Stomach smooth muscle (tissue), 2 donors: ENCODE measurements at regions not wholly inside any gene's neighbourhood (a gene's known extent, or its start where the extent isn't known, plus 50 kb on each side); places are given as distances from the start of the nearest gene placed in this dataset.

Source experiments
- H3K27ac ChIP-seq: one replicate; pipeline ENCODE4 v1.7.0; 2013; ENCODE audit warnings: mild to moderate bottlenecking, low read length, inconsistent platforms
- H3K27me3 ChIP-seq, 2 donors: one replicate each; pipeline ENCODE4 v1.7.0; 2013; ENCODE audit warnings: low read length in 2 of 2; ENCODE audit not compliant: insufficient read depth in 2 of 2, control insufficient read depth in 1 of 2
- H3K36me3 ChIP-seq, 2 donors: one replicate each; pipeline ENCODE4 v1.7.0; 2013; ENCODE audit warnings: low read length in 2 of 2; ENCODE audit not compliant: control insufficient read depth in 2 of 2, insufficient read depth in 2 of 2
- H3K4me1 ChIP-seq: one replicate; pipeline ENCODE4 v1.7.0; 2013; ENCODE audit warnings: low read length; ENCODE audit not compliant: control insufficient read depth, insufficient read depth
- H3K4me3 ChIP-seq, 2 donors: one replicate each; pipeline ENCODE4 v1.7.0; 2013; ENCODE audit warnings: low read length in 2 of 2
- H3K9ac ChIP-seq, 2 donors: one replicate each; pipeline ENCODE4 v1.7.0; 2013; ENCODE audit warnings: low read length in 2 of 2, mild to moderate bottlenecking in 1 of 2
- H3K9me3 ChIP-seq, 2 donors: one replicate each; pipeline ENCODE4 v1.7.0; 2013; ENCODE audit warnings: low read length in 2 of 2; ENCODE audit not compliant: control insufficient read depth in 2 of 2
- donor health status: healthy.
- donor health status: Pancreatic carcinoma.

DNA sequence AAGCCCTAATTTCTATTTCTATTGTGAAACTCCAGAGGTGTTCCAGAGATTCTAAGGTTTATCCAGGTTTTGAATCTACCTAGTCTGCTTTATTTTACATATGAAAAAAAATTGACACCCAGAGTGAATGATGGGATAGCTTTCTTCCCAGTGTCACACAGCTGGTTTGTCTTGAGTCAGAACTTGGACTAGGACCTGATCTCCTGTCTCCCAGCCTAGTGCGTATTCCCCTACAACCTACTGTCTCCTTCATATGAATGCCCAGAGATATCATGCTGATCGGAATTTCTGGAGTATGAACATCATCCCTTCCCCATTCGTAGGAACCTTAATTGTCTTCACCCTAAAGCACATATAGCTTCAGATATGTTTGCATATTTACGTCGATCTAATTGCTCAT lies 524.2 kb downstream of the SPATA31D1 start:
- H3K36me3 ChIP-seq = no peaks in the 10 kb centered on the region
- no peak overlapping the region for H3K4me3 ChIP-seq
- no peaks in the 10 kb centered on the region for H3K9me3 ChIP-seq
- no peaks in the 10 kb centered on the region for H3K27me3 ChIP-seq
- no peak overlapping the region for H3K27ac ChIP-seq
- no peaks in the 10 kb centered on the region for H3K4me1 ChIP-seq
- H3K9ac ChIP-seq = no peak overlapping the region

DNA sequence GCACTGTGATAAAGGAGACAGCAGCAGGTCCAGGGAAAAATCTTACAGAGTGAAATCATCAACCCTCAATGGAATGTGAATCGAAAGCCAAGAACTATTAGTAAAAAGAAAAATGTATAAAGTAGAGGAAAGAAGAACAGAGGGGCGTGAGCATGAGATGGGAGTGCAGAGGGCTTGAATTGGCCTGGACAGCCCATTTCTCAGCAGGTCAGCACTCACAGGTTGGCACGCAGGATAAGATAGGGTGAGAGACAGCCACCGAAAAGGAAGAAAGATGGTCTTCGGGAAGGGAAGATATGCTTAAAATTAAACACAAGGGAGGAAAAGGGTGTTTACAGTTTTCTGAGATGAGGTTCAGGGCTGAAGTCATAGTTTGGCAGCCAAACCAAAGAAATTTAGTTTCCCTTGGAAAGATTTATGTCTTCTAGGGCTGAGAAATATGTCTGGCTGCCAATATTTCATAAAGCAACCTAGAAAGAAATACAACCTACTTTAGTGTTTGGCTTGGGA lies 524.7 kb downstream of the SPATA31D1 start:
- Histone ChIP-seq H3K9me3 (no peaks in the 10 kb centered on the region), H3K27ac (no peak overlapping the region), H3K4me3 (peak overlapping the region in 1 of 2 donors; percentile 30), H3K27me3 (no peaks in the 10 kb centered on the region), H3K4me1 (no peaks in the 10 kb centered on the region), H3K36me3 (no peaks in the 10 kb centered on the region), H3K9ac (no peak overlapping the region)

DNA sequence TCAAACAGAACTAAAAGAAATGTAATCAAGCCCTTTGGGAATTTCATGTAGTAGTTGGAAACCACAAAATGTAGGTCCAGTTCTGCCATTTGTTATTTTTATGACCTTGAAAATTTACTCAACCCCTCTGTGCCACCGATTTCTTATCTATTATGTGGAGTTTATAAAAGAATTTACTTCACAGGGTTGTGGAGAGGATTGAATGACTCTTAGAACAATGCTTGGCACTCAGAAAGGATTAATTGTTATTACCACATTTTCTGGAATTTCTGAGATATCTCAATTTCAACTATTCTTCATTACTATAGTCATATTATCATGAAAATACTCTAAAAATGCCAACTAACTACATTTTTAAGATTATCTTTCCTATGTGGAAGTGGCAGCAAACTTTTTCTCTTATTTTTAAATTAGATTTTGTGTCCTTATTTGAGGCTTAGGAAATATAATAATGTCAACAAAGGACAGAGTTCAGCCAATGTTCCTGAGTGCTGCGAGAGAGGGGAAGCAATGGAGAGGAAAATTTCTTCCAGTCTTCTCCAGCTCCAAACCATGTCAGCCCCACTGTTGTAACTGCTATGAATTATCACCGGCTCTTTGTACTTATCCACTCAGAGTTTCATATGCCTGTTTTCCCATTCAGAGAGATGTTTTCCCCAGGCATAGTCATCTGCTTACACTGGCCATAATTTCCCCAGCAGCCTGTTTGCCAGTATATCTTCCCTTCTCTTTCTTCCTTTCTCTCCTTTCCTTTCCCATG lies 525.6 kb downstream of the SPATA31D1 start:
- H3K27me3 ChIP-seq = no peaks in the 10 kb centered on the region

DNA sequence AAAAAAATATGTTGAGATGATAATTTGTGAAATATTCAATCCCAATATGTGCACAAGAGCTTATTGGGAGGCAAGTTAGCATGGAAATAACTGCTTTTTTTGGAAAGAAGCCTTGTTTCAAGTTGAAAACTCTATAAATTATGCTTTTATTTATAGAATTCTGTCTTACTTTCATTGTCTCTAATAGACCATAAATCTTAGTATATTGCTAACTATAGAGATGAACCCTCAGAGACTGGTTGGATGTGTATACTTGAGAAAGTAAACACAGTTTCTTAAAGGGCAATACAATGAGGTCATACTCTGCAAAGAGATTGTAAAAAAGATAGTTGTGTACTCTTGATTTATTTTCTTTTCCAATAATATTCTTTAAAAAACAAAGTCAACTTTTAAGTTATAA lies 530.3 kb downstream of the SPATA31D1 start:
- Histone ChIP-seq H3K4me3 (no peak overlapping the region), H3K27me3 (no peaks in the 10 kb centered on the region), H3K9ac (no peak overlapping the region), H3K36me3 (no peaks in the 10 kb centered on the region), H3K4me1 (no peaks in the 10 kb centered on the region), H3K27ac (no peak overlapping the region), H3K9me3 (no peaks in the 10 kb centered on the region)

More for the DNA sequence above, 525.6 kb downstream of the SPATA31D1 start:
- no peak overlapping the region for H3K9ac ChIP-seq
- no peaks in the 10 kb centered on the region for H3K4me1 ChIP-seq
- no peak overlapping the region for H3K4me3 ChIP-seq
- H3K27ac ChIP-seq = no peak overlapping the region
- no peaks in the 10 kb centered on the region for H3K9me3 ChIP-seq
- H3K36me3 ChIP-seq = no peaks in the 10 kb centered on the region

DNA sequence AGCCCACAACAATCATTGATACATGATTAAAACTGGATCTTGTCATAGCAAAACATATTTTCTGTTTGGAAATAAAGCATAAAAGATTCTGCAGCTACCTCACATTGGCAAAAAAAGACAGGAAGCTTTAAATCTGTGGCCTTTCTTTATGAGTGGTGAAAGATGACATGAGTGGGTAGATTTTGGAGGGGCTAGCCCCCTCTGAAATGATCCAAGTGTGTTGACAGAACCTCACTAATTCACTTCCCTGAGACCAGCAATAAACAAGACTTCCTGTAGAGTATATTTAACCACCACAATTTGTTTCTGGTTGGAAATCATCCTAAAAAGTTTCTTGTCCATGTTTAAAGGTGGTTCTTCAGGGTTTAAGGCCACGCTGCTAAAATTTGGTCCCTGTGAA lies 530.8 kb downstream of the SPATA31D1 start:
- H3K4me1 ChIP-seq = no peaks in the 10 kb centered on the region
- H3K27ac ChIP-seq = no peak overlapping the region
- H3K36me3 ChIP-seq = no peaks in the 10 kb centered on the region
- H3K27me3 ChIP-seq = no peaks in the 10 kb centered on the region
- no peak overlapping the region for H3K9ac ChIP-seq
- H3K9me3 ChIP-seq = no peaks in the 10 kb centered on the region
- H3K4me3 ChIP-seq = no peak overlapping the region

DNA sequence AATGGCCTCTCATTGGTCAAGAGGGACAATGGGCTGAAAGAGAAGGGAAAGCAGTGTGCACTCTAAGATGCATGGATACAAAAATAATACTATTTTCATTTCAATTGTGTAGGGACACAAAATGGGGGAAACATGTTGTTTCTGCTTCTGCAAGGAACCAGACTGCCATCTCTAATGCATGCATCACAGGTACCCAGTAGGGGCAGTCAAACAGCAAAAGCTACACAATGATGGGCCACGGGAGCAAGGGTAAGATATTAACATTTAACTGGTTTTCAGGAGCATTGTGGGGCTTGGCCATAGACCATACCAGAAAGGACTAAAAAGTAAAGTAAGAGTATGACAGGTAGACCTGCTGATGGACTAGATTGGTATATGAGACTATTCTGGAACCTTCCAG lies 535.8 kb downstream of the SPATA31D1 start:
- Histone ChIP-seq H3K27ac (no peak overlapping the region), H3K4me3 (no peak overlapping the region), H3K4me1 (no peaks in the 10 kb centered on the region), H3K27me3 (no peaks in the 10 kb centered on the region), H3K9ac (no peak overlapping the region), H3K36me3 (no peaks in the 10 kb centered on the region), H3K9me3 (peaks cover 3 to 4% of the 10 kb centered on the region in 2 donors)

DNA sequence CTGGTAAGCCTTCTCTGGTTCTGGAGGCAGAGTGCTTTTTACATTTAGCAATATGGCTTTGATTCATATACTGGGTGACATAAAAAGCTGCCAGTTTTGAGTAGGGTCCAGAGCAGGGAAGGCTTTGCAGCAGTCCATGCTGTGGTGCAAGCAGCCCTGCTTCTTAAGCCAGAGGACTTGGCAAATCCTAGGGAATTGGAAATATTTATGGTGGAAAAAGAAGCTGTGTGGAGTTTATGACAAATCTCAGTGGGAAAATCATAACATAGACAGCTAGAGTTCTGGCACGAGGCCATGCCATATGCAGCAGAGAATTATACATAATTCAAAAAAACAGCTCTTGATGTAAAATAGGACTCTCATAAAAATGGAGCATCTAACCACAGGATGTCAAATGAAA lies 536.4 kb downstream of the RASEF start:
- Histone ChIP-seq H3K4me1 (no peaks in the 10 kb centered on the region), H3K9ac (no peak overlapping the region), H3K9me3 (peaks cover 3 to 4% of the 10 kb centered on the region in 2 donors), H3K27ac (no peak overlapping the region), H3K4me3 (no peak overlapping the region), H3K27me3 (no peaks in the 10 kb centered on the region), H3K36me3 (no peaks in the 10 kb centered on the region)

DNA sequence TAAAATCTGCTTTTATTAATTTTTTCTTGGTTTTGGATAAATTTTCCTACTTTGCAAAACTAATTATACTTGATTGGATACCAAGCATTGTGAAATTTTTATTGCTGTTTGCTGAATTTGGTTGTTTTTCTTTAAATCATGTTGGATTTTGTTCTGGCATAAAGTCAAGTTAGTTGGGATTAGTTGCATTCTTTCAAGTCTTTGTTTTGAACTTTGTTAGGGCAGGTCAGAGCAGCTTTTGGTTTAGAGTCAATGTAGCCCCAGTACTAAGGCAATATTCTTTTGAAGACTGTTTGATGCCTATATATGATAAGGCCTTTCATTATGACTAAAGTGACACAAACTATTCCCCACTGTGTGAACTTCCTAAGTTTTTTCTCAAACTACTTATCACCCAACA lies 531.1 kb downstream of the RASEF start:
- Histone ChIP-seq H3K9me3 (peaks cover 3 to 4% of the 10 kb centered on the region in 2 donors), H3K9ac (no peak overlapping the region), H3K27ac (no peak overlapping the region), H3K4me3 (no peak overlapping the region), H3K36me3 (no peaks in the 10 kb centered on the region), H3K4me1 (no peaks in the 10 kb centered on the region), H3K27me3 (no peaks in the 10 kb centered on the region)

DNA sequence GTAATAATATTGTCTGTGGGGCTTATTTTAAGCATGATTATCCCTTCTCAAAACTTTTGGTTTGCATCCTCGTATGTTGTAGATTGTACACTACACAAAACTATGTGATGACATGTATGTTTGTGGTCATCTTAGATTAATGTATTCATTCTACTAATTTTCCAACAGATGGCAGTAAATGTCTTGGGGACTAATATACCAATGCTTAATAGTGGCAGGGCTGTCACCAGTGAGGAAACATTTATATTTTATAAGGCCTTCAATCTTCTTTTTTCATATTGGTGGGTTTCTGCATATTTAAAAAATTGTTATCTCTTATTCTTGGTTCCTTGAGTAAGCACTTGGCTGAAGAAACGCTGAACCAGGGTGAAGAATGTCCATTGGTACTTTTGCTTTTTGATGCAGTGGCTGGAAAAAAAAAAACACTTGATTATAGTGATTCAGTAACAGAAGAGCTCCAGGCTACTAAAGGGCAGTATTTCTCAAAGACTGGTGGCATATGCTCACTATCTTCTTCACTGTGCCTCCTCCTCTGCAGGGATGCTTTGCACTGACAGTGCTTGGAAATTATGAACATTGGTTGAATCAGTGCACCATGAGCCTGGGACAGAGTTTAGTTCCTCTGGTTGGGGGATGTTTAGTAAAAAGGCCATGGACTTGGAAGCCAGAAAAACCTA lies 530.3 kb downstream of the RASEF start:
- Histone ChIP-seq H3K9me3 (no peaks in the 10 kb centered on the region), H3K4me1 (no peaks in the 10 kb centered on the region), H3K27ac (no peak overlapping the region), H3K9ac (no peak overlapping the region), H3K4me3 (no peak overlapping the region), H3K36me3 (no peaks in the 10 kb centered on the region), H3K27me3 (no peaks in the 10 kb centered on the region)

DNA sequence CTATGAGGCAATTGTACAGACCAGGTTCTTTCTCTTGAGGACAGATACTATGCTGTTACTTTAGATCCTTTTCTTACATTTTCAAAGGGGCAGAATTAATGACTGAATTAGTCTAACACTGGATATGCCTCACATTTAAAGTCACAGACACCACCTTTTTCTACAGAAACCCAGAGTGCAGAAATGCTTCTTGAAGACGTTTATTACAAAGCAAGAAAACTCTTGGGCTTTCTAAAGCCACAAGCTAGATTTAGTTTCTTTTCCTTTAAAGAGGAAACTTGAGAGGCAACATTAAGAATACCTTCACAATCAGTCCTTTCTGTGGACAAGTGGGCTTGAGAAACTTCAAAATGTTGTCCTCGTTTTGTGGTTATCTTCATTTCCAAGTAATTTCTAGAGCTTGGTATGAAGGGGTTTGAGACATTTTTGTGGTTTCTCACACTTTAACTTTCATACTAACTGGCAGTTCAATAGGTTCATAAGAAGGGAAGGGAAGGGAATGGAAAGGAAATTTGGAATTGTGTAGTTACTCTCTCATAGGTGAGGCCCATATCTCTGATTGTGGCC lies 527.4 kb downstream of the RASEF start:
- no peak overlapping the region for H3K27ac ChIP-seq
- H3K9ac ChIP-seq = no peak overlapping the region
- no peaks in the 10 kb centered on the region for H3K4me1 ChIP-seq
- H3K9me3 ChIP-seq = no peaks in the 10 kb centered on the region
- no peaks in the 10 kb centered on the region for H3K27me3 ChIP-seq
- H3K36me3 ChIP-seq = no peaks in the 10 kb centered on the region
- H3K4me3 ChIP-seq = no peak overlapping the region

DNA sequence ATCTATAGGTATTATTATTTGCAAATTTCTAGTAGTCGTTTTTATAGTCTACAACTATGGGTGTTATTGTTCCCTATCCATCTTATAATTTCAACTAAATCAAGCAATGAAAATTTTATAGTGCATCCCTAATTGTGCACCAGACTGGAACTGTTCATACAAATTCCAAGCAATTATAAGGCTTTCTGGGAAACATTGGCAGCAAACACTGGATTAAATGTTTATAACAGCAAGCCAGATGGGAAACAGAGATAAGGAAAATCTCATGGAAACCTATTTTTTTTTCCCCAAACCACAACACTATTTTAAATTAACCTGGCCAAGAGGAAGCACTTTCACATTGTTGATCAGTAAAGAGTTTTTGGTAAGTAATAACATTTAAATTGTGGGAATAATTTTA lies 524.3 kb downstream of the RASEF start:
- Histone ChIP-seq H3K9me3 (no peaks in the 10 kb centered on the region), H3K27ac (no peak overlapping the region), H3K27me3 (no peaks in the 10 kb centered on the region), H3K9ac (no peak overlapping the region), H3K4me3 (no peak overlapping the region), H3K4me1 (no peaks in the 10 kb centered on the region), H3K36me3 (no peaks in the 10 kb centered on the region)
